Mucosa of descending colon (tissue), 3 donors: ENCODE measurements at regions not wholly inside any gene's neighbourhood (a gene's known extent, or its start where the extent isn't known, plus 50 kb on each side); places are given as distances from the start of the nearest gene placed in this dataset.

ENCODE experiments used
- ATAC-seq: fragments of 200-7000 bp; cut with Tn5 transposase; one replicate; pipeline ENCODE4 v1.9.1; 2020; ENCODE audit warnings: mild to moderate bottlenecking, moderate library complexity
- DNase-seq, 3 donors: peaks; one replicate each; pipeline ENCODE4 v3.0.0-alpha.2; 2020
- H3K36me3 ChIP-seq: fragments of 200-600 bp; one replicate; pipeline ENCODE4 v1.8.0; 2021; ENCODE audit warnings: low read depth, mild to moderate bottlenecking
- H3K4me1 ChIP-seq: fragments of 200-600 bp; one replicate; pipeline ENCODE4 v1.8.0; 2021; ENCODE audit warnings: low read depth, mild to moderate bottlenecking
- H3K4me3 ChIP-seq: fragments of 200-600 bp; one replicate; pipeline ENCODE4 v1.8.0; 2021; ENCODE audit warnings: mild to moderate bottlenecking
- H3K9me3 ChIP-seq: fragments of 200-600 bp; one replicate; pipeline ENCODE4 v1.8.0; 2021; ENCODE audit warnings: mild to moderate bottlenecking
- CTCF ChIP-seq: fragments of 200-600 bp; IDR thresholded peaks from one replicate; pipeline ENCODE4 v1.8.0; 2022; ENCODE audit warnings: antibody characterized with exemption, mild to moderate bottlenecking
- intact Hi-C, 2 donors: fragments of 100-400 bp; cut with DNase I in 1 of 2; cut with micrococcal nuclease in 1 of 2; formaldehyde crosslinking; loops; one replicate each; pipeline versions ENCODE4 v1.11.0 to v1.11.1; 2022; cut with DNase I, micrococcal nuclease
- donor health status: DM: no; HTN: no; CAD: no; lungs with moderate emphysema.
- donor health status: DM: no; HTN: no; CAD: no.
- donor health status: DM: no; HTN: yes; CAD: no.

GRCh38 chr16:79772048-79772447 lies 171.5 kb upstream of the MAF start:
- peak in 1 of 3 donors; percentile 56 for DNase-seq
- ATAC-seq = peak; percentile 61
- intact Hi-C loops = no loop called here
- Histone ChIP-seq H3K36me3 (no peaks in the 10 kb centered on the region), H3K9me3 (no peaks in the 10 kb centered on the region), H3K4me1 (peaks cover 50% of the 10 kb centered on the region), H3K4me3 (no peak overlapping the region)
- TF ChIP-seq CTCF = no peak

GRCh38 chr16:79770244-79771064 lies 169.9 kb upstream of the MAF start:
- peaks cover 46% of the 10 kb centered on the region for H3K4me1 ChIP-seq

GRCh38 chr16:79769928-79770243 lies 169.3 kb upstream of the MAF start:
- DNase-seq = no peak
- ATAC-seq = no peak
- TF ChIP-seq CTCF = no peak
- Histone ChIP-seq H3K4me3 (peak overlapping the region; percentile 29), H3K9me3 (no peaks in the 10 kb centered on the region), H3K4me1 (peaks cover 46% of the 10 kb centered on the region), H3K36me3 (no peaks in the 10 kb centered on the region)
- intact Hi-C loops = no loop called here

More at GRCh38 chr16:79770244-79771064, 169.9 kb upstream of the MAF start:
- Histone ChIP-seq H3K9me3 (no peaks in the 10 kb centered on the region), H3K4me3 (peak overlapping the region; percentile 29), H3K36me3 (no peaks in the 10 kb centered on the region)
- peak; percentile 92 for ATAC-seq
- no peak for TF ChIP-seq CTCF
- intact Hi-C loops = no loop called here
- DNase-seq = peak; percentile 88 to 92 (median 92)

- no peaks in the 10 kb centered on the region for H3K36me3 ChIP-seq
- no peak for ATAC-seq
- peak in 1 of 3 donors; percentile 24 for DNase-seq
- H3K4me3 ChIP-seq = no peak overlapping the region
- H3K4me1 ChIP-seq = peaks cover 46% of the 10 kb centered on the region
- intact Hi-C loops = no loop called here
- H3K9me3 ChIP-seq = no peaks in the 10 kb centered on the region
- no peak for TF ChIP-seq CTCF
Observed at GRCh38 chr16:79769270-79769927, 168.9 kb upstream of the MAF start.

GRCh38 chr16:79768276-79768970 lies 167.9 kb upstream of the MAF start:
- no peak for TF ChIP-seq CTCF
- no peak overlapping the region for H3K4me3 ChIP-seq
- no peaks in the 10 kb centered on the region for H3K9me3 ChIP-seq
- DNase-seq (peak in 2 of 3 donors; percentile 42 to 49), ATAC-seq (peak; percentile 18)
- H3K4me1 ChIP-seq = peaks cover 46% of the 10 kb centered on the region
- intact Hi-C loops = no loop called here
- no peaks in the 10 kb centered on the region for H3K36me3 ChIP-seq
